Activated CD4-positive, alpha-beta T cell treated with anti-CD3 and anti-CD28 coated beads, Interleukin-10, Interleukin-2, amounts not matched to agents 100 ng/mL and 50 ng/mL, durations not matched to agents 16 hours and 8 hours (primary cell): ENCODE measurements at regions not wholly inside any gene's neighbourhood (a gene's known extent, or its start where the extent isn't known, plus 50 kb on each side); places are given as distances from the start of the nearest gene placed in this dataset.
A peak's percentile ranks its signal among the peaks of the same experiment; 100 is the strongest.

Source experiments
- DNase-seq: peaks from one replicate; pipeline ENCODE4 v3.0.0-alpha.2; 2020

- no peak for DNase-seq
These were observed 127.6 kb upstream of the TMCC3 start for GRCh38 chr12:94777936-94778335.

- no peak for DNase-seq
These were observed 125.4 kb upstream of the TMCC3 start for GRCh38 chr12:94775710-94776109.

- no peak for DNase-seq
These were observed 121.4 kb upstream of the TMCC3 start for GRCh38 chr12:94771741-94772140.

GRCh38 chr12:94771199-94771598 is 120.8 kb upstream of the TMCC3 start:
- no peak for DNase-seq

GRCh38 chr12:94770791-94771190 is 120.4 kb upstream of the TMCC3 start:
- DNase-seq = no peak

GRCh38 chr12:94769776-94770759 is 119.7 kb upstream of the TMCC3 start:
- no peak for DNase-seq

GRCh38 chr12:94769047-94769420 is 118.7 kb upstream of the TMCC3 start:
- no peak for DNase-seq

- no peak for DNase-seq
These were observed 118.2 kb upstream of the TMCC3 start for GRCh38 chr12:94768398-94769046.

- DNase-seq = no peak
These were observed 117.6 kb upstream of the TMCC3 start for GRCh38 chr12:94767956-94768355.

GRCh38 chr12:94766397-94766796 is 116.0 kb upstream of the TMCC3 start:
- no peak for DNase-seq

- no peak for DNase-seq
These were observed 113.1 kb upstream of the TMCC3 start for GRCh38 chr12:94763462-94763861.

- no peak for DNase-seq
These were observed 112.6 kb upstream of the TMCC3 start for GRCh38 chr12:94762943-94763342.

- DNase-seq = peak; percentile 76
These were observed 112.0 kb upstream of the TMCC3 start for GRCh38 chr12:94762259-94762942.

- DNase-seq = peak; percentile 51
These were observed 111.2 kb upstream of the TMCC3 start for GRCh38 chr12:94761559-94761958.

- no peak for DNase-seq
These were observed 110.4 kb upstream of the TMCC3 start for GRCh38 chr12:94760786-94761185.

- DNase-seq = no peak
These were observed 106.4 kb upstream of the TMCC3 start for GRCh38 chr12:94756789-94757188.

- DNase-seq = no peak
These were observed 105.2 kb upstream of the TMCC3 start for GRCh38 chr12:94755598-94755997.

- no peak for DNase-seq
These were observed 104.3 kb upstream of the TMCC3 start for GRCh38 chr12:94754653-94755052.

GRCh38 chr12:94753036-94753679 is 102.8 kb upstream of the TMCC3 start:
- DNase-seq = no peak

- DNase-seq = no peak
These were observed 100.5 kb upstream of the TMCC3 start for GRCh38 chr12:94750864-94751263.

GRCh38 chr12:94749890-94750289 is 99.5 kb upstream of the TMCC3 start:
- DNase-seq = no peak

- DNase-seq = no peak
These were observed 99.1 kb upstream of the TMCC3 start for GRCh38 chr12:94749455-94749854.
